ENCODE measurements at regions not wholly inside any gene's neighbourhood (a gene's known extent, or its start where the extent isn't known, plus 50 kb on each side); places are given as distances from the start of the nearest gene placed in this dataset.

- Histone ChIP-seq H3K27ac (no peak overlapping the region), H3K9me3 (peaks cover 0 to 14% of the 10 kb centered on the region in 2 donors), H3K4me3 (no peak overlapping the region), H3K36me3 (no peaks in the 10 kb centered on the region), H3K4me1 (no peaks in the 10 kb centered on the region), H3K27me3 (no peaks in the 10 kb centered on the region)
- DNase-seq (ENCODE audit: low spot score in 2 of 2) = no peak
- no peak for TF ChIP-seq CTCF (IDR thresholded peaks at IDR 0.05)
- TF ChIP-seq POLR2AphosphoS5 (IDR thresholded peaks at IDR 0.05) = no peak
- TF ChIP-seq POLR2A (IDR thresholded peaks at IDR 0.05) = no peak
- intact Hi-C loops (cut with DNase I; ENCODE audit: low total_unique reads) = no loop called here
Observed at GRCh38 chr14:76676539-76676938, 84.7 kb upstream of the VASH1 start.

- intact Hi-C loops (cut with DNase I; ENCODE audit: low total_unique reads) = no loop called here
- H3K36me3 ChIP-seq = no peaks in the 10 kb centered on the region
- no peak for TF ChIP-seq POLR2A (IDR thresholded peaks at IDR 0.05)
- no peak for TF ChIP-seq CTCF (IDR thresholded peaks at IDR 0.05)
- no peak for TF ChIP-seq POLR2AphosphoS5 (IDR thresholded peaks at IDR 0.05)
- H3K27me3 ChIP-seq = no peaks in the 10 kb centered on the region
- no peak for DNase-seq (ENCODE audit: low spot score in 2 of 2)
- peaks cover 3 to 20% of the 10 kb centered on the region in 2 donors for H3K9me3 ChIP-seq
- H3K4me3 ChIP-seq = no peak overlapping the region
- H3K27ac ChIP-seq = no peak overlapping the region
- no peaks in the 10 kb centered on the region for H3K4me1 ChIP-seq
Observed at GRCh38 chr14:76677534-76678145, 83.6 kb upstream of the VASH1 start.

GRCh38 chr14:76678244-76678800 is 82.9 kb upstream of the VASH1 start:
- Histone ChIP-seq H3K4me3 (no peak overlapping the region), H3K9me3 (peaks cover 4 to 24% of the 10 kb centered on the region in 2 donors), H3K36me3 (no peaks in the 10 kb centered on the region), H3K27me3 (no peaks in the 10 kb centered on the region), H3K4me1 (no peaks in the 10 kb centered on the region), H3K27ac (no peak overlapping the region)
- DNase-seq (ENCODE audit: low spot score in 2 of 2) = no peak
- TF ChIP-seq POLR2AphosphoS5 (IDR thresholded peaks at IDR 0.05) (no peak), CTCF (IDR thresholded peaks at IDR 0.05) (no peak), POLR2A (IDR thresholded peaks at IDR 0.05) (no peak)
- intact Hi-C loops (cut with DNase I; ENCODE audit: low total_unique reads) = no loop called here

- Histone ChIP-seq H3K4me3 (no peak overlapping the region), H3K36me3 (no peaks in the 10 kb centered on the region), H3K27ac (no peak overlapping the region), H3K4me1 (no peaks in the 10 kb centered on the region), H3K27me3 (no peaks in the 10 kb centered on the region), H3K9me3 (peaks cover 5 to 35% of the 10 kb centered on the region in 2 donors)
- intact Hi-C loops (cut with DNase I; ENCODE audit: low total_unique reads) = no loop called here
- TF ChIP-seq POLR2A (IDR thresholded peaks at IDR 0.05) (no peak), POLR2AphosphoS5 (IDR thresholded peaks at IDR 0.05) (no peak), CTCF (IDR thresholded peaks at IDR 0.05) (no peak)
- DNase-seq (ENCODE audit: low spot score in 2 of 2) = no peak
Observed at GRCh38 chr14:76682367-76682766, 78.9 kb upstream of the VASH1 start.

GRCh38 chr14:76686646-76687045 is 74.6 kb upstream of the VASH1 start:
- Histone ChIP-seq H3K36me3 (no peaks in the 10 kb centered on the region), H3K27ac (no peak overlapping the region), H3K4me1 (no peaks in the 10 kb centered on the region), H3K27me3 (no peaks in the 10 kb centered on the region), H3K9me3 (peaks cover 14 to 33% of the 10 kb centered on the region in 2 donors), H3K4me3 (no peak overlapping the region)
- intact Hi-C loops (cut with DNase I; ENCODE audit: low total_unique reads) = no loop called here
- TF ChIP-seq CTCF (IDR thresholded peaks at IDR 0.05) (no peak), POLR2A (IDR thresholded peaks at IDR 0.05) (no peak), POLR2AphosphoS5 (IDR thresholded peaks at IDR 0.05) (no peak)
- DNase-seq (ENCODE audit: low spot score in 2 of 2) = no peak

Measured in breast epithelium (tissue), 4 donors.